Esophagus muscularis mucosa (tissue), 3 donors: ENCODE measurements at regions not wholly inside any gene's neighbourhood (a gene's known extent, or its start where the extent isn't known, plus 50 kb on each side); places are given as distances from the start of the nearest gene placed in this dataset.

Source experiments
- POLR2A ChIP-seq: fragments of 450-650 bp; IDR thresholded peaks from one replicate; pipeline ENCODE4 v1.6.1; 2017; ENCODE audit warnings: antibody characterized with exemption, moderate library complexity, mild to moderate bottlenecking, low read depth
- TF ChIP-seq, protein P1 (sequence below), 3 experiments: fragments of 200-600 bp in 2 of 3; fragments of 450-650 bp in 1 of 3; sonication (generic) in 2 of 3; IDR thresholded peaks; one replicate each; pipeline ENCODE4 v1.5.1; 2017 to 2019; ENCODE audit warnings: antibody characterized with exemption in 3 of 3, mild to moderate bottlenecking in 2 of 3, moderate library complexity in 1 of 3

DNA sequence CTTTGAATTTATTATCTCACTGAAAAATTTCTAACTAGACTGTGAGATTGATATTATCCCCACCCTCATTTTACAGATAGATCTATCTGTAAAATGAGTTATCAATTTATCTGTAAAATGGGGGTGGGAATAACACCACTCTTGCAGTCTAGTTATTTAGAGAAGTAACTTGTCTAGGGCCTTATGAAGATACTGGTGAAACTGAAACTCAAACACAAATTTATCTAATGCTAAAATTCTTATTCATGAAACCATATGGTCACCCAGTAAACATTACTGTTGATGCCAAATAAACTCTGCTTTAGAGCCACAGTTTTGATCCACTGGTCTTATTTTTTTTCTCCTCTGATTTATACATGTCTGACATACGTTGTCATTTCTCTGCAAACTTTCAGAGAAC, 52.1 kb upstream of the SMIM36 start:
- TF ChIP-seq, protein P1, sequence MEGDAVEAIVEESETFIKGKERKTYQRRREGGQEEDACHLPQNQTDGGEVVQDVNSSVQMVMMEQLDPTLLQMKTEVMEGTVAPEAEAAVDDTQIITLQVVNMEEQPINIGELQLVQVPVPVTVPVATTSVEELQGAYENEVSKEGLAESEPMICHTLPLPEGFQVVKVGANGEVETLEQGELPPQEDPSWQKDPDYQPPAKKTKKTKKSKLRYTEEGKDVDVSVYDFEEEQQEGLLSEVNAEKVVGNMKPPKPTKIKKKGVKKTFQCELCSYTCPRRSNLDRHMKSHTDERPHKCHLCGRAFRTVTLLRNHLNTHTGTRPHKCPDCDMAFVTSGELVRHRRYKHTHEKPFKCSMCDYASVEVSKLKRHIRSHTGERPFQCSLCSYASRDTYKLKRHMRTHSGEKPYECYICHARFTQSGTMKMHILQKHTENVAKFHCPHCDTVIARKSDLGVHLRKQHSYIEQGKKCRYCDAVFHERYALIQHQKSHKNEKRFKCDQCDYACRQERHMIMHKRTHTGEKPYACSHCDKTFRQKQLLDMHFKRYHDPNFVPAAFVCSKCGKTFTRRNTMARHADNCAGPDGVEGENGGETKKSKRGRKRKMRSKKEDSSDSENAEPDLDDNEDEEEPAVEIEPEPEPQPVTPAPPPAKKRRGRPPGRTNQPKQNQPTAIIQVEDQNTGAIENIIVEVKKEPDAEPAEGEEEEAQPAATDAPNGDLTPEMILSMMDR (IDR thresholded peaks at IDR 0.05): no peak
- no peak for TF ChIP-seq POLR2A
